ENCODE measurements at regions not wholly inside any gene's neighbourhood (a gene's known extent, or its start where the extent isn't known, plus 50 kb on each side); places are given as distances from the start of the nearest gene placed in this dataset.

DNA sequence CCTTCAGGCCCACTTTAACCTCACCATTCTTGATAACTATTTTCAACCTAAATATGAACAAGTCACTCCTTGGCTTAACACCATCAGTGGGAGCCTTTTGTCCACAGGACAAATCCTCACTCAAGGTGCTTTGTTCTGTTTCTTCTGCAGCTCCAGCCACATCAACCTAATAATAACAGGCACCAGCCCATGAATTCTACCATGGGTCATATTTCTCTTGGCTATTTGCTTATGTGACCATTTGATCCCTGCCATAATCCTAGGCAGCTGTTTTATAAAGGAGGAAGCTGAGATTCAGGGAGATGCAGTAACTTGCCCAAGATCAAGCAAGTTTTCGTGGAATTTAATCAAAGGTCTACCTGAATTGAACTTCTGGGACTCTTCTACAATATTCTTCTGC, 561.3 kb downstream of the DHX35 start:
- no peak for DNase-seq

DNA sequence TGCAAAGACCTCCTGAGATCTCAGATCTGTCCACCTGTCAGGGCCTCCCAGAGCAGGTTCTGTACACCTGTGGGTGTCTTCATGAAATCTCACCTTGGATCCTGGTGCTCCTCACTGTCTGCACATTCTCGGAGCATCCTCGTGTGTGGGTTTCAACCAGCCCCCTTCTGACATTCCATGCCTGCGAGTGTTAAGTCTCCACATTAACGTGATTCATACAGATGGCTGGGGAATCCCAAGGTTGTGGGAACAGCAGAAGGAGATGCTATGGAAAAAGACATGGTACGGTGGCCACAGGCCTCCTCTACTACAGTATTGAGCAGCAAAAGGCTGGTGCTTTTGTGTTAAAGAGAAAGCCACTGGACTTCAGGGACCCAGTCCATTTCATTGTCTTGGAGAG, 556.5 kb downstream of the DHX35 start:
- DNase-seq, result no peak

DNA sequence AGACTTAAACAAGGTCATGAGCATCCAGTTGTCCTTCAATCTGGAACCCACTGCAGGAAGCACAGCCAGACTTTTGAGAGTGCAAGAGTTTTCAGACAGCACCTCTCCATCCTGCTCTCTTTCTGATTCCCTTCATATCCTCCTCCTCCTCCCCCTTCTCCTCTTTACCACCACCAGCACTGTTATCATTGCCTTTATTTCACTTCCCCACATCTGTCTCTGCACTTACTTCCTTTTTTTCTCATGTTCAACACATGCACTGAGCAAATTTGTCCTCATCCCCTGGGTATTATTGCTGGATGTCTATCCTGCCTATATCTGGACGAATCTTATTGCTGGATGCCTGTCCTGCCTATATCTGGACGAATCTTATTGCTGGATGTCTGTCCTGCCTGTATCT, 554.8 kb downstream of the DHX35 start:
- DNase-seq, result no peak

DNA sequence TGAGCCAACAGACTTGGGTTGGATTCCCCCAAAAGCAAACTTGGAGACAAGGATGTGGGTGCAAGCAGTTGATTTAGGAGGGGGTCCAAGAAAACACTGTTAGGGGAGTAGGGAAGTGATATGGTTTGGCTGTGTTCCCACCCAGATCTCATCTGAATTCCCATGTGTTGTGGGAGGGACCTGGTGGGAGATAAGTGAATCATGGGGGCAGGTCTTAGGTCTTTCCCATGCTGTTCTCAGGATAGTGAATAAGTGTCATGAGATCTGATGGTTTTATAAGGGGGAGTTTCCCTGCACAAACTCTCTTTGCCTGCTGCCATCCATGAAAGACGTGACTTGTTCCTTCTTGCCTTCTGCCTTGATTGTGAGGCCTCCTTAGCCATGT, 542.6 kb downstream of the DHX35 start:
- DNase-seq, result no peak

DNA sequence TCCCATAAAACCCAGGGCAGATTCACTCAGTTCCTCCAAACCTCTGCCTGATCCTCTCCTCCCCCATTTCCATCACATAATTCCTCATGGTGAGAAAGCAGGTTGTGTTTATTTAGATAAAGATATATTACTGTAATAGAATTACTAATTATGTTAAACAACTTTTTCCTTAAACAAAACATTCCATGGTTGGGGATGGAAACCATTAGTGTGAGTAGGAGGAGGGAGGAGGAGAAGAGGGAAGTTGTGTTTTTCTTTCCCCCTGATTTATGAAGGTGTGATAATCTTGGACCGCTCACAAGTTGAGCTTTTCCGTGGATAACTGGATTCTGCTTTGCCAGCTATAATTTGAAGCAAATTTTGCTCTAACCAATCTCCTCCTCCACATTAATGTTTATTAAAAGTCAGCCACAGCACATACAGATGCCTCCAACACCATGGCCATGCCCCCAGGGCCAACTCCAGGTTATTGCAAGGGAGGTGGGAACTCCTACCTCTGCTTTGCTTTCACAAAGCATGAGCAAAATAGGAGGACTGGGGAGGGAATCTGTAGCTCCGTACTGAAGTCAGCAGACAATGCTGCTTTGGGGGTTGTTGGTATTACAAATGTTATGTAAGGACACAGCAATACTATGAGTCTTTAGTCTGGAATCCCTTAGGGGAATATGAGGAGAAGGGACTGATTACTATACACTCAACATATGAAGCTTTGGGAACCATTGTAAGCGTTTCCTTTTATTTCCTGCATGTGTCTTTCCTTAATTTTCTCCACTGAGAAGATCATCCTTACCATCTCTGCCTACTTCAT, 542.0 kb downstream of the DHX35 start:
- no peak for DNase-seq

DNA sequence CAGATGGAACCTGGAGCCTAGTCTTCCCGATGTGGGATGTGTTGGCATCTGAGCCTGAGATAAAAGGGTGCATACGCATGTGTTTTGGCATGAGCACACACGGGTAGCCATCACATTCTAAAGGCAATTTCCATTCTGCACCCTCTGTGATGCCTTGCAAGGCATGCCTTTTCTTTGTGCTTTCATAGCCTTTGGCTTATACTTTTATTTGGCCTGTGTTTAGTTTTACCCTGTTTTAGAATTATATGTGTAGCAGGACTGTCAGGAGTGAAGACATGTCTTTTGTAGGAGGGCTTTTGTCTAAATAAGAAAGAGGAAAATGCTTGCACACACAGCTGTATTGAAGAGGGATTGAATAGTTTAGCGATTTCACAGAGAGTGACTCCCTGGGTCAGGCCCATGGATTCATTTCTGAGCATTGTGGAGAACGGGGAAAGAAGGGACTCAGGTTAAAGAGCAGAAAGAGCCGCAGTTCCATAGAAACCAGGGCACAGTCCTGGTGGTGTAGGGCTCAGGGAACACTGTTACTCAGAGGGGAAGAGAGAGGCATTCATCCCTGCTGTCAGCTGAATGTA, 530.2 kb downstream of the DHX35 start:
- DNase-seq, result no peak

DNA sequence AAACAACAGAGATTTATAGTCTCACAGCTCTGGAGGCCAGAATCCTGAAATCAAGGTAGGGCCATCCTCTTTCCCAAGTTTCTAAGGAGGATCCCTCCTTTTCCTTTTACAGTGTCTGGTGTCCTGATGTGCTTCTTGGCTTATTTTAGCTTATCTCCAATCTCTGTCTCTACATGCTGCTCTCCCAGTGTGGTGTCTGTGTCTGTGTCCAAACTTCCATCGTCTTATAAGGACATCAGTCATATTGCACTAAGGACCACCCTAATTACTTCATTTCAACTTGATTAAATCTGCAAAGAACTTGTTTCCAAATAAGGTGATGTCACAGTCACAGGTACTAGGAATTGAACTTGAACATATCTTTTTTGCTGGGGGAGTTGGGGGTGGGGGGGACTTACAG, 529.6 kb downstream of the DHX35 start:
- DNase-seq, result no peak

DNA sequence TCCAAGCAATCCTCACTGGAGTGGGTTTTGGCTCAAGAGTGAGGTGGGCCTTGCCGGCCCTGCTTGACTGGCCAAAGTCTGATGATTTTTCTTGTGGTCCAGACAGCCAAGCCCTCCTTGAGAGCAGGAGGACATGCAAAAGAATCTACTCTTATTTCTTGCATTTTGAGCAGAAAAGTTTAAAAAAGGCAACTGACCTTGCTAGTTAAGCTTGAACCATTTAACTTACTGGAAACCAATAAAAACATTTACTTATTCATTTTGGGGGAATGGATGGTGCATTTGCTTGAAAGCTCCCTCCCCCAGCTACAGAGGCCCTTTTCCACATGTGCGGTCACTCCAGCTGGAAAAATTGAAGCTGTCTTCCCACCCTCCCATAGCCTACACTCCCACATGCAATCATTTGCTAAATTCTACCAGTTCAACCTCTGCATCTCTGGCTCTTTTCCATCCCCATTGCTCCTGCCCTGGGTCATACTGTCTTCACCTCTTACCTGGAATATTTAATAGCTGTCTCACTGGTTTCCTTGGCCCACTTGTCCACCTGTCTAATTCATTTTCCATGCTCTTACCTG, 527.9 kb downstream of the DHX35 start:
- no peak for DNase-seq

DNA sequence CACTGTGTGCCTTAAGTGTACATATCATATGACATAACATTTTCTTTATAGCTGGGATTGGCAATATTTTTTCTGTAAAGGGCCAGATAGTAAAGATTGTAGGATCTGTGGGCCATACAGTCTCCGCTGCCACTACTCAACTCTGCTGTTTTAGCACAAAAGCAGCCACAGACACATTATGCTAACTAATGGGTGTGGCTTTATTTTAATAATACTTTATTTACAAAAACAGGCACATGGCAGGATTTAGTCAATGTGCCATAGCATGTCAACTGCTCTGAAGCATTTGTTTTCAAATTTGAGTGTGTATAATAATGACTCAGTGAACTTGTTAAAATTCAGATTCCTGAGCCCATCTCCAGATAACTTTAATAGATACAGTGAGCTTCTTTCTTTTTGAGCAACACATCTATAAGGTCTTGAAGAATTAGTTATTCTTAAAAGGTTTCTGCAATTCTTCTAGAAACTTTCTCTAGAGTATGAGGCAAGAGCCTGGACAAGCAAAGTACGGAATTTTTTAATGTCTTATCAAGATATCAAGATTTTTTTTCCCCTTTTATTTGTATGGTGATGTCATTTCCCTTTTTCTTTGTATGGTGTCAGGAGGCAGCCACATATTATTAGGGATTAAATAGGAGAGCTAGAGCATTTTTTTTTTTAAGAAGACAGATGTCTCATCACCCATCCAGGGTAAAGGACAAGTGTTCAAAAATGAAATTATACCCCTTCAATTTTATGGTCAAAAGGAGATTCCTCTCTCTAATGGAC, 518.3 kb downstream of the DHX35 start:
- no peak for DNase-seq

DNA sequence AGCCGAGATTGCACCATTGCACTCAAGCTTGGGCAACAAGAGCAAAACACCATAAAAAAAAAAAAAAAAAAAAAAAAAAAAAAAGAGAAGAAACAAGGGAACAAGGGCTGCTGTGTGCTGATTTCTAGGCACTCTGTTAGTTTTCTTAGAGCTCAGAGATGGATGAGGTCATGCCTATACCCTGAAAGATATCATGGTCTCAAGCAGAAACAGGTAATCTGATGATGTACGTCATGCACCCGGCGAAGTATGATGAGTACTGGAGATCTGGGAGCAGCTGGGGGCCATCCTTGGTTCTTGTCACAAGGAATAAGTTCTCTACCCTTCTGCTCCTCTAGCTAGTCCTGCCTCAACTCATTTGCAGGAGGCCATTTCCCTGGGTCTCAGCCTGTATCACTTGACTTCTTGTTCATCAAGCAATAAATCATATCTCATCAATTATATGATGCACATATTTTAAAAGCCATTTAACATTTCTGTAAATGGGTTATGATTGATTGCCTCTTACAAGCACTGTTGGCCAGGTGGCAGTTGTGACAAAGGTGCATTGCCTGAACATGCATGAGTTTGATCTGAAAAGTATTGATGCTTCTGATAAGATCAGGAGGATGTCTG, 517.2 kb downstream of the DHX35 start:
- no peak for DNase-seq

DNA sequence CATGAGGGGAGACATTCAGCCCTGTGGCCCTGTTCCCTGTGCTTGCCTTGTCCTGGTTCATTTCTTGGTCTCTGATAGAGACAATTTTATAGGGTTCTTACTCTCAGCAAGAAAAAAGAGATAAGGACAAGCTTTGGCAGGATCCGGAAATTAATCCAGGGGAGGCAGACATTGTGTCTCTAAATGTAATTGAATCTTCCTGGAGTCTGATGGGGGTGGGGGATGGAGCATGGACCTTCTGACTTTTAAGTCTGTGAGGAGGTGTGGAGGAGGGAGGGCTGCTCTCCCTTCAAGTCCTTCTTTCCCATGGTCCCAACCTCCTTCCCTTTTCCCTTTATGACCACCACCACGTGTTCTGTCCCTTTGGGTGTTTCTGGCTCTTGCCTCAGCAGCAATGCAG, 512.7 kb downstream of the DHX35 start:
- DNase-seq, result no peak

DNA sequence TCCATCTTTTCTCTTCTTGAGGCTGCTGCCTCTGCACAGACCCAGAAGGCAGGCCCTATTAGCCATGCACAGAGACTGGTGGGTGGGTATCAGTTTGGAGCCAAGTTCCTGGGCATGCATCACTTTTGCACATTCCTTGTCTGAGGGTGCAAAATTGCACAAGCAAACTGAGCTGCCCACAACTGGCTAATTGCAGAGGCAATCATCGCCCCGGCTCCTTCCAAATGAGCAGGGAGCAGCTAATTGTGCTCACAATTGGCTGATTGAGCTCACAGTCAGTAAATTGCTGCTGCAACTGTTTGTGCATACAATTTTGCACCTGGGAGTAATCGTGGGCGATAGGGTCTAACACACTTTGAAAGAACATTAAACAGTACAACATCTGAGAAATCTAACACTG, 511.4 kb downstream of the DHX35 start:
- no peak for DNase-seq

DNA sequence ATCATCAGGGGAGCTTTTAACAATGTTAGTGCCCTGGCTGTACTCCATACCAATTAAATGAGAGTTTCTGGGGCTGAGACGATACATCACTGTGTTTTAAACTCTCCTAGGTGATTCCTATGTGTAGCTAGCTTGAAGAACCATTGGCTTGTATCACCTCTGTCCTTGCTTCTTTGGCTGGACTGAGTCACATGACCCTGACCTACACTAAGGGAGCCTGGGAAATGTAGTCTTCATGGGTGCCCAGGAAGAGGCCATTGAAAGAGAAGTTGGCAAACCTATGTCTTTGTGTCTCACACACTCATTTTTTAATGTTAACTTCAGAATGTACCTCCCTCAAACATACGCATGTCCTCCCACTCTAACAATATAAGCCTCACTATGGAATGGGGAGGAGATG, 506.6 kb downstream of the DHX35 start:
- no peak for DNase-seq

DNA sequence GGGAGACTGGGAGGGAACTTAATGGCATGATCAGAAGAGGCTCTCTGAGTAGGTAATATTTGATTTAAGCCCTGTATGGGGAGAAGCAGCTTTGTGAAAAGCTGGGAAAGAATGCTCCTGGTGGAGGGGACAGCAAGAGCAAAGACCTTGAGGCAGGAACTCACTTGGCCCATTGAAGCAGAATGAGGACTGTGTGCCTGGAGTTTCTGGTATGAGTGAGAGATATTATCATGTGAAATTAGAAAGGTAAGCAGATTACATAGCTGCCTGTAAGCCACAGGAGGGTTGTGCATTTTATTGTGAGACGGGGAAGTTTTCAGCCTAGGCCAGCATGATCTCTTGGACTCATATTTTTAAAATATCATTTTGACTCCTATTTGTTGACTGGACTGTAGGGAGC, 502.1 kb downstream of the DHX35 start:
- no peak for DNase-seq

DNA sequence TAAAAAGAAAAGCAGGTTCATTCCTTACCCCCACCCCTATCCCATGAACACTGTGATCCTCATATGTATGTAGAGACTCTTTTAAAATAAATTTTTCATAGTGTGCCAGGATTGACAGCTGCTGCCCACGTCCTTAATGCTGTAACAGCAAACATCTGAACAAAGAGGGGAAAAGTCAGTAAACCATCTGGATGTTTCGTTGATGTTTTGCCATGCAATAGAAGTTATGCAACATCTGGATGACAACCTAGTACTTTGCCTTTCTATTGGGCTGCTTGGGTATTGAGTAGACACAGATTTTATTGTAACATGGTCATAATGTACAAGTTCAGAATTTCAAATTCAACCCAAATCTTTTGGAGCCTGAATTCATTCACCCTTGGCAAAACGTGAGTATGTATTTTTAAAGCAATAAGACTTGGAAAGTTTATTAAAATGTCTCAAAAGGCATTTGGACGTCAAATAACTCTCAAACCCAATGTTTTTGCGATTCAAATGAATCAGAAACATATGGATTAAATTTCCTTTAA, 500.3 kb downstream of the DHX35 start:
- no peak for DNase-seq

DNA sequence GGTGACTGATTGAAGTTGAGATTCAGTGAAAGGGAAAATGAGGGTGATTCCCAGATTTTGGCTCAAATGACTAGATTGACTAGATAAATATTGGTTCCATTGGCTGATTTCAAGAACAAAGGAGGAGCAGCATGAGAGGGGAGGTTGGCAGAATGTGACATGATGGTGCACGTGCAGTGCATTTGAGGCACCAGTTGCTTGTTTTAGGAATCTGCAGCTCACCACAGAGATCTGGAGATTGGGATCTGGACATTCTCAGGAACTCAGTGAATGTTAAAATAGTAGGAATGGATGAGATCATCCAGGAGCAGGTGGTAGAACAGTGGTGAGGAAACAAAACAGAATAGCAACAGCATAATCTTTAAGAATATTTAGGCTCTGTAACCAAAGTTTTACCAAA, 496.3 kb downstream of the DHX35 start:
- DNase-seq, result no peak

DNA sequence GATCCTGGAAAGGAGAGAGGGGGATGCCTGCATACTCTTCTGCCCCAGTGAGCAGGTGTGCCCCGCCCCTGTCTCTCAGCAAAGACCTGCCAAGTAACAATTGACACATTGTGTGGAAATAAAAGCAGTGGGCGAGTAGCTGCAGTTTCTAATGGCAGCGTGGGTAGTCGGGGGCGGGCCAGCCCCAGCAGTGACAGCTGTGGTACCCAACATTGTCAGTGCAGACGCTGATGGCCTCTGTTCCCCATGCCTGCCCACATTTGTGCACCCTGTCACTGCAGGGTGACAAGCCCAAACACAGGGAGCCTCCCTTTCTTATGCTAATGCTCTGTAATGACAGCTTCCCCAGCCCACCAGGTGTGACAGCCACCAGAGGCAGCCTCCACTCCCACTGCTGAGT, 491.7 kb downstream of the DHX35 start:
- DNase-seq, result no peak

DNA sequence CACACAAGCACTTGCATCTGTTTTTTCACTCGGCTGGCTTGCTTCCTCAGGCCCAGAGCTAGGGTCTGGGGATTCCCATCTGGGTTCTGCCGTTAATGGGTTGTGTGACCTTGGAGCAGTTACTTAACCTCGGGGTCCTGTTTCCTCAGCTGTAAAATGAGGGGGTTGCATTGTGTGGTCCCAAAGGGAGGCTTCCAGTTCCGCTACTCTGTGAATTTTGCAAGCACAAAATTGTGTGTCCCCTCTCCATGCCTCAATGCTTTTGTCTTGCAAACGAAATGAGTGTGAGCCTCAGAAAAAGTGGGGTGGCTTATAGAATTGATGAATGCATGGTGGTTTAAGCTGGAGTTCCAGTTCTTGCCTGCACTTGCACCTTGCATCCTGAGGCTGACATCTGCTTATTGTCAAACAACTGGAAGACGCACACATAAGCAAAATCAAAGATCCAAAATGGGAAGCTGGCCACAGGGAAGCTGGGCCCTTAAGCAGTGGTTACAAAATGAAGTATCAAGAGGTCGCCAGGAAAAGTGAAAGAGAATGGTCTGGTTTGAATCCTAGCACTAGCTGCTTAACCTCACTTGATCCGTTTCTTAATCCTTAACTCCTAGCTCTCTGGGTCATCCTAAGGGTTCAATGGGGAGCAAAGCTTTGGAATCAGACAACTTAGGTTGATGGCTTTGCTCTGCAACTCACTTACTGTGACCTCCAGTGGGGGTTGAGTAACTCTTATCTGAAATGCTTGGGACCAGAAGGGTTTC, 490.6 kb downstream of the DHX35 start:
- no peak for DNase-seq

DNA sequence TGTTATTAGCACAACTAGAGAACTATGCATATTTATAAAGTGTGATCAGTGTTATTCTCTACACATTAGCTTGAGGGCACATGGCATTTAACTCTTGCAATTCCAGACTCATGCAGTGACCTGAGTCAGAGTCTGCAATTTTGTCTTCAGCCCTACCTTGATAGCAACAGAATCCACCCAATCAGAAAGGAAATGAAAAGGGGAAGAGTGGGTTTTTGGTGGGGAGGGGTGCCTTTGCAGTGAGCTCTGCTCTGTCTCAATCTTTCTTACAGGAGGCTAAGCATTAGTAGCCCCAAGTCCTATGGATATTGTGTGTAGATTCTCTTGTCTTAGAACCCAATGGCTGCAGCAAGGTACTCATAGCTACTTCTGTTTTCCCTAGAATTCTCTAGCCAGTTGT, 489.2 kb downstream of the DHX35 start:
- no peak for DNase-seq

DNA sequence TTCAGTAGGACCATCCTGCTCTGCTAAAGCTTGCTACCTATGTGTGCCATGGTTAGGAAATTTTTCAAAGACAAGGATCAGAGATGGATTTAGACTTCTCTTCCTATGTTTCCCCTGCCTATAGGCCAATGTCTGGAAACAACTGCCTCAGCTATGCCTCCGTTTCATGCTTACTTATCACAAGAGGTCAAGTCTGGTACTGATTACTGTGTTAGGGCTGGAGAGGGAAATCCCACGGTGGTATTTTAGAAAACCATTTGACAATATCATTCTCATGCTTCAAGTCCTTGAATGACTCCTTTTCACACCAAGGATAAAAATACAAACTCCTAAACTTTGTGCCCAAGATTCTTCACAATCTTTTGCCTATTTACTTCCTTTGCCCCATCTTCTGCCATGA, 484.3 kb downstream of the DHX35 start:
- DNase-seq, result no peak

DNA sequence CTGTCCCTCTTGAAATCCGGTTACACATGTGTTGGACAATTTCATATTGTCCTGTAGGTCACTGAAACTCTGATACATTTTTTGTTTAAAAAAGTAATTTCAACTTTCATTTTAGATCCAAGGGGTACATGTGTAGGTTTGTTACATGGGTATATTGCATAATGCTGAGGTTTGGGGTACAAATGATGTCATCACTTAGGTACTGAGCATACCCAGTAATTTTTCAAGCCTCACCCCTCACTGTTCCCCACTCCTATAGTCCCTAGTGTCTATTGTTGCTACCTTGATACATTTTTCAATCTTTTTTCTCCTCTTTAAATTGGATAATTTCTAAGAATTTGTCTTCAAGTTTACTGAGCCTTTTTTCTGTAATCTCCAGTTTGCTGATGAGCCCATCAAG, 483.0 kb downstream of the DHX35 start:
- no peak for DNase-seq

DNA sequence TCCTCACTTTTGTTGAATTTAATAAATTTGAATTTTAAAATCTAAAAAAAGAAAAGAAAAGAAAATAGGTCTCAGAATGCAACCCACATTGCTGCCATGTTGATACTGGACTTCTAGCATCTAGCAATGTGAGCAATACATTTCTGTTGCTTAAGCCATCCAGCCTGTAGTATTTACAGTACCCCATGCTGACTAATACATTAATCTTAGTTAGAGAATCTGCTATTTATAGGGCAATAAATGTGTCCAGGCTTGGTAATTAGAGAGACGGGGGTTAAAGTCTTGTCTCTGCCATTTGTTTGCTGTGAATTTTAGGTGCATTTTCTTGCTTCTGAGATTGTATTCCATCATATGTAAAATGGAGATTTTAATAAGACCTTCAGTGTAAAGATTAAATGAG, 471.3 kb downstream of the DHX35 start:
- no peak for DNase-seq

Measured in SW 1271 (cell line).